Duodenal mucosa (tissue), 2 donors: ENCODE measurements at regions not wholly inside any gene's neighbourhood (a gene's known extent, or its start where the extent isn't known, plus 50 kb on each side); places are given as distances from the start of the nearest gene placed in this dataset.

Experiments
- H3K27ac ChIP-seq: one replicate; pipeline ENCODE4 v1.7.0; 2013; ENCODE audit warnings: low read depth, low read length
- H3K27me3 ChIP-seq, 2 donors: one replicate each; pipeline ENCODE4 v1.7.0; 2013; ENCODE audit warnings: low read length in 2 of 2, control low read depth in 1 of 2; ENCODE audit not compliant: insufficient read depth in 2 of 2, control insufficient read depth in 1 of 2
- H3K36me3 ChIP-seq, 2 donors: one replicate each; pipeline ENCODE4 v1.7.0; 2013; ENCODE audit warnings: low read length in 2 of 2, control low read depth in 1 of 2; ENCODE audit not compliant: insufficient read depth in 2 of 2, control insufficient read depth in 1 of 2
- H3K4me1 ChIP-seq, 2 donors: one replicate each; pipeline ENCODE4 v1.7.0; 2013; ENCODE audit warnings: low read length in 2 of 2, control low read depth in 1 of 2; ENCODE audit not compliant: insufficient read depth in 2 of 2, control insufficient read depth in 1 of 2
- H3K4me3 ChIP-seq, 2 donors: one replicate each; pipeline ENCODE4 v1.7.0; 2013; ENCODE audit warnings: low read length in 2 of 2, low read depth in 1 of 2
- H3K9ac ChIP-seq, 2 donors: one replicate each; pipeline ENCODE4 v1.7.0; 2013; ENCODE audit warnings: low read length in 2 of 2, low read depth in 1 of 2
- H3K9me3 ChIP-seq, 2 donors: one replicate each; pipeline ENCODE4 v1.7.0; 2013; ENCODE audit warnings: low read length in 2 of 2, control low read depth in 1 of 2; ENCODE audit not compliant: control insufficient read depth in 1 of 2

DNA sequence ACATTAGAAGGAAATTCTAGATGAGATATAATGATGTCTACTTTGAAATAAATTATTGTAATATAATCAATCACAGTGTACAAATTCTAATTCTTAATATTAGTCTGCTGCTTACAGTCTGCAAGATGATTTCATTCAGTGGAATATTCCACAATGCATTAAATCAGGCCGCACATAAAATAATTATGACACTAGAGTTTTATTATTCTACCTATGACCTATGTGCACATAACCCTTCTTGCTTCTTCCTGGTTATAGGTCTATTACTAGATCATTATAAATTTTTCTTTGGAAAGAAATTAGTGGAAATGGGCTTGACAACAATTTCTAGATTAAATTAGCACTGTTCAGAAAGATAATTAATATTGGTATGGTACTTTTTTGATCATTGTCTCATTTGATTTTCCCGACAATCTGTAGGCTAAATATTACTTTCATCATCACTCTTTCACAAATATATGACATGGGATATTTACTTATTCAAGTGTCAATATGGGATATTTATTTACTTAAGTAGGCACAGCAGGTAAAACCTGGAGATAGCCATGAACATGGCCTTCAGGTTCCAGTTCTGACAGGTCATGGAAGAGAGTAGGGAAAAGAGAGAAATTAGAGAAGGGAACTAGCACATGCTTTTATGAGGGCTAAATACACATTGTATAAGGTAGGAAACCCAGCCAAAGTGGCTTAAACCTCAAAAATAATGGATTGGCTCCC, 476.4 kb downstream of the TOX3 start:
- Histone ChIP-seq H3K9ac (no peak overlapping the region), H3K36me3 (no peaks in the 10 kb centered on the region), H3K4me3 (no peak overlapping the region), H3K9me3 (no peaks in the 10 kb centered on the region), H3K27me3 (no peaks in the 10 kb centered on the region), H3K27ac (no peak overlapping the region), H3K4me1 (peaks cover 4 to 18% of the 10 kb centered on the region in 2 donors)

DNA sequence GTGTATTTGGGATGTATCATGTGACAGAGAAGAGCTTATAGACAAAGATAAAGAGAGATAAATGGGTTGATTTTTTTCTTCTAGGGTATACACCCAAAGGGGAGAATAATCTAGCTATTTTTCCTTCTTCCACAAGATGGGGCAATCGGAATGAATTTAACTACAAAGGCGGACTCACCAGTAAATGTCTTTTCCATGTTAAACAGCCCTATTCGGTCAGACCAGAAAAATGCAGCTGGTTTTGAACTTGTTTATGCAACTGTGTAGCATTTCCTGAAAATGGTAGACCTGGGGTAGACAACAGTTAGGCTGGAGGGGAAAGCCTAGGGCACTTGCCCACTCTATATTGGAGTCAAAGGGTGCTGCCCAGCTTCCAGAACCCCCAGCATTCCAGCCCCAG, 477.1 kb downstream of the TOX3 start:
- H3K9me3 ChIP-seq: no peaks in the 10 kb centered on the region
- no peaks in the 10 kb centered on the region for H3K36me3 ChIP-seq
- H3K4me3 ChIP-seq: no peak overlapping the region
- no peaks in the 10 kb centered on the region for H3K27me3 ChIP-seq
- no peak overlapping the region for H3K27ac ChIP-seq
- H3K4me1 ChIP-seq: peaks cover 4 to 18% of the 10 kb centered on the region in 2 donors
- no peak overlapping the region for H3K9ac ChIP-seq

- H3K27ac ChIP-seq: no peak overlapping the region
- no peaks in the 10 kb centered on the region for H3K9me3 ChIP-seq
- H3K4me3 ChIP-seq: no peak overlapping the region
- H3K27me3 ChIP-seq: no peaks in the 10 kb centered on the region
- peaks cover 4 to 18% of the 10 kb centered on the region in 2 donors for H3K4me1 ChIP-seq
- no peak overlapping the region for H3K9ac ChIP-seq
- H3K36me3 ChIP-seq: no peaks in the 10 kb centered on the region
Measured at GRCh38 chr16:52068447-52069074, 478.4 kb downstream of the TOX3 start.

DNA sequence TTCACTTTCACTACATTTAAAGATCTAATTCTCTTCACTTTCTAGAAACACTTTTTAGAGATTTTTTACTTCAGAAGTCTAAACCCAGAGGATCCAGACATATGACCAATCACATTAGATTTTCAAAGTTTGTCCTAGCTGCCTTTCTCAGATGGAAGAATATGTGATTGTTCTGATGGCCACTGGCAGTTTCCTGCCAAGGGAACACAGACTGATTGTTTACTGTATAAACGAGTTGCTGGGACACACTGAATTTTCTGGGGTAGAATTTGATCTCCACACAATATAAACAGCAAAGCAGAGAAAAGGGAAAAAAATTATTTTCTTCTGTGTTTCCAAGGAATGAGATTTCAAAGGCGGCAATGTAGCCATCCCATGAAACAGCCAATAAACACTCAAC, 480.0 kb downstream of the TOX3 start:
- Histone ChIP-seq H3K9ac (no peak overlapping the region), H3K9me3 (no peaks in the 10 kb centered on the region), H3K27ac (no peak overlapping the region), H3K4me3 (no peak overlapping the region), H3K36me3 (no peaks in the 10 kb centered on the region), H3K4me1 (peaks cover 4 to 18% of the 10 kb centered on the region in 2 donors), H3K27me3 (no peaks in the 10 kb centered on the region)

- Histone ChIP-seq H3K27ac (no peak overlapping the region), H3K4me1 (no peaks in the 10 kb centered on the region), H3K36me3 (no peaks in the 10 kb centered on the region), H3K9ac (no peak overlapping the region), H3K9me3 (no peaks in the 10 kb centered on the region), H3K4me3 (no peak overlapping the region), H3K27me3 (no peaks in the 10 kb centered on the region)
Measured at GRCh38 chr16:52056259-52056658, 490.7 kb downstream of the TOX3 start.

- Histone ChIP-seq H3K9ac (no peak overlapping the region), H3K9me3 (no peaks in the 10 kb centered on the region), H3K4me1 (no peaks in the 10 kb centered on the region), H3K4me3 (no peak overlapping the region), H3K27ac (no peak overlapping the region), H3K36me3 (no peaks in the 10 kb centered on the region), H3K27me3 (no peaks in the 10 kb centered on the region)
Measured at GRCh38 chr16:52055381-52055780, 491.6 kb downstream of the TOX3 start.

GRCh38 chr16:52054326-52054725, 492.6 kb downstream of the TOX3 start:
- H3K36me3 ChIP-seq: no peaks in the 10 kb centered on the region
- no peaks in the 10 kb centered on the region for H3K4me1 ChIP-seq

GRCh38 chr16:52052818-52053217, 494.1 kb downstream of the TOX3 start:
- no peaks in the 10 kb centered on the region for H3K4me1 ChIP-seq
- no peaks in the 10 kb centered on the region for H3K9me3 ChIP-seq
- no peak overlapping the region for H3K27ac ChIP-seq
- no peak overlapping the region for H3K4me3 ChIP-seq
- H3K36me3 ChIP-seq: no peaks in the 10 kb centered on the region
- no peaks in the 10 kb centered on the region for H3K27me3 ChIP-seq
- no peak overlapping the region for H3K9ac ChIP-seq

More at GRCh38 chr16:52054326-52054725, 492.6 kb downstream of the TOX3 start:
- Histone ChIP-seq H3K27ac (no peak overlapping the region), H3K9me3 (no peaks in the 10 kb centered on the region), H3K27me3 (no peaks in the 10 kb centered on the region), H3K9ac (no peak overlapping the region), H3K4me3 (no peak overlapping the region)

- Histone ChIP-seq H3K9me3 (no peaks in the 10 kb centered on the region), H3K4me3 (no peak overlapping the region), H3K9ac (no peak overlapping the region), H3K27ac (no peak overlapping the region), H3K27me3 (no peaks in the 10 kb centered on the region), H3K36me3 (no peaks in the 10 kb centered on the region), H3K4me1 (no peaks in the 10 kb centered on the region)
Measured at GRCh38 chr16:52051414-52052172, 495.4 kb downstream of the TOX3 start.

DNA sequence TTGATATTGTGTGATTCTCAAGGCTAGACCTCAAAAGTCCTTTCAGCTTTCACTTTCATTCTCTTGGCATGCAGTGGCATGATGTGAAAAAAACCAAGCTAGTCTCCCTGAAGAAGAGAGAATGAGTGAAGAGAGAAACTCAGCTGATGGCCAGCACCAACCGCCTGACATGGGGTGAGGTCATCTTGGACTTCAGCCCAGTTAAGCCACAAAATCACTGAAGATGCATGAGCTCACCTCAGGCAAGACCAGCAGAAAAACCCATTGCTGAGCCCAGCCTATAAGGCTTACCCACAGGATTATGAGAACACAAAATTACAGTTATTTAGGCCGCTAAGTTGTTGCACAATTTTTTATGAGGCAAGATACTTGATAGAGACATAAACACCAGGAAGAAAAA, 496.5 kb downstream of the TOX3 start:
- H3K27ac ChIP-seq: no peak overlapping the region
- H3K9me3 ChIP-seq: no peaks in the 10 kb centered on the region
- no peak overlapping the region for H3K4me3 ChIP-seq
- H3K4me1 ChIP-seq: no peaks in the 10 kb centered on the region
- H3K27me3 ChIP-seq: no peaks in the 10 kb centered on the region
- H3K9ac ChIP-seq: no peak overlapping the region
- no peaks in the 10 kb centered on the region for H3K36me3 ChIP-seq
